Panc1 (cell line): ENCODE measurements at regions not wholly inside any gene's neighbourhood (a gene's known extent, or its start where the extent isn't known, plus 50 kb on each side); places are given as distances from the start of the nearest gene placed in this dataset.

ENCODE experiments used
- ATAC-seq: fragments of 200-7000 bp; cut with Tn5 transposase; 2 replicates; pipeline ENCODE4 v1.9.1; 2020; ENCODE audit warnings: mild to moderate bottlenecking, moderate library complexity
- BruUV-seq: library from RNA; stranded (reverse); fragments of 400-500 nt; replicated peaks from 2 replicates; lab custom pipeline; 2021; lab: Mats Ljungman, UMichigan
- CTCF ChIA-PET: fragments of 300-600 bp; sonication (Branson Sonifier 250); formaldehyde crosslinking; loops from one replicate; lab custom pipeline; 2022; ENCODE audit warnings: antibody characterized with exemption; lab: Charles Lee
- POLR2A ChIA-PET: fragments of 300-600 bp; sonication (Branson Sonifier 250); formaldehyde crosslinking; loops from one replicate; lab custom pipeline; 2022; ENCODE audit warnings: antibody characterized with exemption; lab: Charles Lee
- DNase-seq: peaks from one replicate; pipeline ENCODE4 v3.0.0-alpha.2; 2010; ENCODE audit warnings: low read depth, low spot score
- H3K27ac ChIP-seq: 2 replicates; pipeline ENCODE4 v1.5.1; 2011; ENCODE audit warnings: mild to moderate bottlenecking, low read length, inconsistent platforms
- H3K27me3 ChIP-seq: fragments of 200-500 bp; sonication (Bioruptor generic); 2 replicates; pipeline ENCODE4 v1.6.0; 2014; ENCODE audit warnings: low read length, inconsistent platforms; ENCODE audit not compliant: control insufficient read depth, insufficient read depth
- H3K36me3 ChIP-seq: fragments of 200-500 bp; sonication (Bioruptor generic); 2 replicates; pipeline ENCODE4 v1.5.1; 2014; ENCODE audit warnings: inconsistent platforms, mild to moderate bottlenecking, low read length, moderate library complexity; ENCODE audit not compliant: control insufficient read depth, insufficient read depth
- H3K4me1 ChIP-seq: 2 replicates; pipeline ENCODE4 v1.5.1; 2011; ENCODE audit warnings: inconsistent platforms, mild to moderate bottlenecking, low read length, moderate library complexity; ENCODE audit not compliant: control insufficient read depth, insufficient read depth
- H3K4me3 ChIP-seq, 2 experiments: 2 replicates each; pipeline ENCODE4 v1.5.1; 2011 to 2012; ENCODE audit warnings: low read depth in 2 of 2, low read length in 2 of 2, mild to moderate bottlenecking in 2 of 2, inconsistent platforms in 1 of 2, moderate library complexity in 1 of 2
- H3K9me3 ChIP-seq: fragments of 200-500 bp; sonication (Bioruptor generic); 2 replicates; pipeline ENCODE4 v1.5.1; 2014; ENCODE audit warnings: low read depth, mild to moderate bottlenecking, inconsistent platforms, low read length, moderate library complexity; ENCODE audit not compliant: control insufficient read depth, insufficient read depth
- POLR2AphosphoS5 ChIP-seq: IDR thresholded peaks from 2 replicates; pipeline ENCODE4 v1.6.1; 2012; ENCODE audit warnings: mild to moderate bottlenecking, low read depth, low read length, moderate library complexity
- SIN3A ChIP-seq: IDR thresholded peaks from 2 replicates; pipeline ENCODE4 v1.6.1; 2012; ENCODE audit warnings: low read depth, mild to moderate bottlenecking, low read length, moderate library complexity, borderline replicate concordance; ENCODE audit not compliant: insufficient read depth
- TCF7L2 ChIP-seq: IDR thresholded peaks from 2 replicates; pipeline ENCODE4 v1.6.1; 2011; ENCODE audit warnings: mild to moderate bottlenecking, low read depth, low read length, inconsistent platforms
- in situ Hi-C: cut with HindIII; loops from 2 replicates; pipeline ENCODE4 v1.10.0; 2016; ENCODE audit warnings: low sequenced_read_pairs, low pct_unique_long_range_greater_than_20kb
- intact Hi-C: fragments of 100-400 bp; cut with micrococcal nuclease; formaldehyde crosslinking; loops from one replicate; pipeline ENCODE4 v1.10.0; 2022; ENCODE audit not compliant: unreplicated experiment
- TF ChIP-seq, protein P1 (sequence below), 2 experiments: IDR thresholded peaks; 2 replicates each; pipeline ENCODE4 v1.6.1; 2011 to 2012; ENCODE audit warnings: low read depth in 2 of 2, control low read depth in 1 of 2, low read length in 1 of 2, mild to moderate bottlenecking in 1 of 2, moderate library complexity in 1 of 2; ENCODE audit not compliant: insufficient read depth in 1 of 2
- TF ChIP-seq, protein P2 (sequence below): fragments of 450-650 bp; IDR thresholded peaks from 2 replicates; pipeline ENCODE4 v1.5.1; 2017; ENCODE audit warnings: mild to moderate bottlenecking

DNA sequence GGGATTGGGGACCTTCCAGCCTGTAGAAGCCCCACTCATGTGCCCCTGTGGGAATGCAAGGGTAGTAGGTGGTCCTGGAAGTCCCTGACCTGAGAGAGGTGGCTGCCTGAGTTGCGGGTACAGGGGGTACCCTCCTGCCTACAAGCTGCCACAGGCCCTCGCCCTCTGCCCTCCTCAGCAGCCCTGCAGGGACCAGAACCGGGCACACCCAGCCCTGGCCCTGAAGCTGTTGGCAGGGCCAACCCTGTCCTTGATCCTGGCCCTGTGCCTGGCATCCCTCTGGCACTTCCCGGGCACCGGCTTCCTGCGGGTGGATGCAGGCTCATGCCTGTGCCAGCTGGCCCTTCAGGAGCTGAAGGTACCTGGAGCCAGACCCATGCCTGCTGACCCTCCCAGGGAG is 54.9 kb upstream of the ELN start:
- no peak for ATAC-seq
- H3K36me3 ChIP-seq, result no peaks in the 10 kb centered on the region
- BruUV-seq, result no TSS peak
- H3K27ac ChIP-seq, result no peak overlapping the region
- CTCF ChIA-PET, result interaction anchor here (0.6 kb wide), 1 partner anchor 121 kb away, joined by 3 read pairs; no protein-coding TSS in a partner anchor
- in situ Hi-C loops, result no loop called here
- intact Hi-C loops, result no loop called here
- H3K27me3 ChIP-seq, result no peaks in the 10 kb centered on the region
- DNase-seq, result no peak
- POLR2A ChIA-PET, result interaction anchor here (0.6 kb wide), 1 partner anchor 43 kb away, joined by 11 read pairs; no protein-coding TSS in a partner anchor
- no peaks in the 10 kb centered on the region for H3K4me1 ChIP-seq
- no peaks in the 10 kb centered on the region for H3K9me3 ChIP-seq
- TF ChIP-seq, protein P1, sequence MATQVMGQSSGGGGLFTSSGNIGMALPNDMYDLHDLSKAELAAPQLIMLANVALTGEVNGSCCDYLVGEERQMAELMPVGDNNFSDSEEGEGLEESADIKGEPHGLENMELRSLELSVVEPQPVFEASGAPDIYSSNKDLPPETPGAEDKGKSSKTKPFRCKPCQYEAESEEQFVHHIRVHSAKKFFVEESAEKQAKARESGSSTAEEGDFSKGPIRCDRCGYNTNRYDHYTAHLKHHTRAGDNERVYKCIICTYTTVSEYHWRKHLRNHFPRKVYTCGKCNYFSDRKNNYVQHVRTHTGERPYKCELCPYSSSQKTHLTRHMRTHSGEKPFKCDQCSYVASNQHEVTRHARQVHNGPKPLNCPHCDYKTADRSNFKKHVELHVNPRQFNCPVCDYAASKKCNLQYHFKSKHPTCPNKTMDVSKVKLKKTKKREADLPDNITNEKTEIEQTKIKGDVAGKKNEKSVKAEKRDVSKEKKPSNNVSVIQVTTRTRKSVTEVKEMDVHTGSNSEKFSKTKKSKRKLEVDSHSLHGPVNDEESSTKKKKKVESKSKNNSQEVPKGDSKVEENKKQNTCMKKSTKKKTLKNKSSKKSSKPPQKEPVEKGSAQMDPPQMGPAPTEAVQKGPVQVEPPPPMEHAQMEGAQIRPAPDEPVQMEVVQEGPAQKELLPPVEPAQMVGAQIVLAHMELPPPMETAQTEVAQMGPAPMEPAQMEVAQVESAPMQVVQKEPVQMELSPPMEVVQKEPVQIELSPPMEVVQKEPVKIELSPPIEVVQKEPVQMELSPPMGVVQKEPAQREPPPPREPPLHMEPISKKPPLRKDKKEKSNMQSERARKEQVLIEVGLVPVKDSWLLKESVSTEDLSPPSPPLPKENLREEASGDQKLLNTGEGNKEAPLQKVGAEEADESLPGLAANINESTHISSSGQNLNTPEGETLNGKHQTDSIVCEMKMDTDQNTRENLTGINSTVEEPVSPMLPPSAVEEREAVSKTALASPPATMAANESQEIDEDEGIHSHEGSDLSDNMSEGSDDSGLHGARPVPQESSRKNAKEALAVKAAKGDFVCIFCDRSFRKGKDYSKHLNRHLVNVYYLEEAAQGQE (IDR thresholded peaks at IDR 0.05; ENCODE audit: insufficient read depth in 1 of 2, low read depth in 2 of 2, low read length in 1 of 2), result no peak
- TF ChIP-seq SIN3A (no peak), TCF7L2 (no peak), POLR2AphosphoS5 (no peak)
- TF ChIP-seq, protein P2, sequence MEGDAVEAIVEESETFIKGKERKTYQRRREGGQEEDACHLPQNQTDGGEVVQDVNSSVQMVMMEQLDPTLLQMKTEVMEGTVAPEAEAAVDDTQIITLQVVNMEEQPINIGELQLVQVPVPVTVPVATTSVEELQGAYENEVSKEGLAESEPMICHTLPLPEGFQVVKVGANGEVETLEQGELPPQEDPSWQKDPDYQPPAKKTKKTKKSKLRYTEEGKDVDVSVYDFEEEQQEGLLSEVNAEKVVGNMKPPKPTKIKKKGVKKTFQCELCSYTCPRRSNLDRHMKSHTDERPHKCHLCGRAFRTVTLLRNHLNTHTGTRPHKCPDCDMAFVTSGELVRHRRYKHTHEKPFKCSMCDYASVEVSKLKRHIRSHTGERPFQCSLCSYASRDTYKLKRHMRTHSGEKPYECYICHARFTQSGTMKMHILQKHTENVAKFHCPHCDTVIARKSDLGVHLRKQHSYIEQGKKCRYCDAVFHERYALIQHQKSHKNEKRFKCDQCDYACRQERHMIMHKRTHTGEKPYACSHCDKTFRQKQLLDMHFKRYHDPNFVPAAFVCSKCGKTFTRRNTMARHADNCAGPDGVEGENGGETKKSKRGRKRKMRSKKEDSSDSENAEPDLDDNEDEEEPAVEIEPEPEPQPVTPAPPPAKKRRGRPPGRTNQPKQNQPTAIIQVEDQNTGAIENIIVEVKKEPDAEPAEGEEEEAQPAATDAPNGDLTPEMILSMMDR, result no peak
- H3K4me3 ChIP-seq, result no peak overlapping the region

DNA sequence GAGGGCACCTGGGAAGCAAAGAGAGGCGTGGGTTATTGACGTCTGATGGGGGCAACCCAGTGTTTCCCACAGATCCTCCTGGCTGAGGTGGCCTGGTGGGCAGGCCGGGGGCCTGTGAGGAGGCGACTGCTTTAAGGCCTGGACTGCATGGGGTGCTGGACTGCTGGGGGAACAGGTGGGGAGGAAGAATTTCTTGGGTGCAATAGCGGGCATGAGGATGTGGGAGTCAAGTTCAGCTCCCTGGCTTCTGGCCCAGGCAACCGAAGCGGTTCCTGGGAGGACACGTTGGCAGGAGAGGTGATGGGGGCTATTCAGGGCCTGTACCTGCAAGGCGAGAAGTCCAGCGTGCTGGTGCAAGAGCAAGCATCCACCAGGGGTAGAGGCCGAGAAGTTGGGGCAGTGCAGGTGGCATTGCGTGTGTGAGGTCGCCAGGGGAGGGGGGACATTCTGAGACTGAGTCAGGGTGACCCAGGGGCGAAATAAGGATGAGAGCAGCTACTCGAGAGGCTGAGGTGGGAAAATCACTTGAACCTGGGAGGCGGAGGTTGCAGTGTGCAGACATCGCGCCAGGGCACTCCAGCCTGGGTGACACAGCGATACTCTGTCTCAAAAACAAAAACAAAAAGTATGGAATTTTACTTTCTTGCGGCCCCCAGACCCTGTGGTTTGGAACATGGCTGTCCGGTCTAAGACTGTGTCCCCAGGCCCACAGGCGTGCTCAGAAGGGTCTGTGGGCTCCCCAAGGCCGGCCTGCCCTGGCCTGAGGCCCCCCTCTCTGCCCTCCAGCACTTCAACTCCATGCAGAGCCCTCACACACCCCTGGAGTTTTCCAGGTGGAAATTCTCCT is 53.6 kb upstream of the ELN start:
- no peaks in the 10 kb centered on the region for H3K36me3 ChIP-seq
- DNase-seq (no peak), ATAC-seq (no peak)
- in situ Hi-C loops, result no loop called here
- H3K4me1 ChIP-seq, result peaks cover 8% of the 10 kb centered on the region; the same call in 1 of the 2 replicates
- H3K9me3 ChIP-seq, result no peaks in the 10 kb centered on the region
- no peaks in the 10 kb centered on the region for H3K27me3 ChIP-seq
- ChIA-PET CTCF (no interaction called here), POLR2A (interaction anchor here (0.6 kb wide), 1 partner anchor 236 kb away, joined by 3 read pairs; no protein-coding TSS in a partner anchor)
- TF ChIP-seq SIN3A (no peak), TCF7L2 (no peak), POLR2AphosphoS5 (no peak)
- TF ChIP-seq, protein P2, result no peak
- TF ChIP-seq, protein P1 (IDR thresholded peaks at IDR 0.05; ENCODE audit: insufficient read depth in 1 of 2, low read depth in 2 of 2, low read length in 1 of 2), result no peak
- no peak overlapping the region for H3K4me3 ChIP-seq
- BruUV-seq, result no TSS peak
- intact Hi-C loops, result no loop called here
- H3K27ac ChIP-seq, result no peak overlapping the region
